HG03378 (cell line): ENCODE measurements at regions not wholly inside any gene's neighbourhood (a gene's known extent, or its start where the extent isn't known, plus 50 kb on each side); places are given as distances from the start of the nearest gene placed in this dataset.
"Not testable (repeated sequence)": the region's sequence is repeated elsewhere in the genome, so short reads cannot be mapped to it uniquely, and the experiment has no call there.

Source experiments
- ATAC-seq: cut with Tn5 transposase; IDR thresholded peaks from one replicate; pipeline ENCODE4 v1.9.1; 2021; ENCODE audit warnings: mild to moderate bottlenecking, moderate library complexity; ENCODE audit not compliant: unreplicated experiment

DNA sequence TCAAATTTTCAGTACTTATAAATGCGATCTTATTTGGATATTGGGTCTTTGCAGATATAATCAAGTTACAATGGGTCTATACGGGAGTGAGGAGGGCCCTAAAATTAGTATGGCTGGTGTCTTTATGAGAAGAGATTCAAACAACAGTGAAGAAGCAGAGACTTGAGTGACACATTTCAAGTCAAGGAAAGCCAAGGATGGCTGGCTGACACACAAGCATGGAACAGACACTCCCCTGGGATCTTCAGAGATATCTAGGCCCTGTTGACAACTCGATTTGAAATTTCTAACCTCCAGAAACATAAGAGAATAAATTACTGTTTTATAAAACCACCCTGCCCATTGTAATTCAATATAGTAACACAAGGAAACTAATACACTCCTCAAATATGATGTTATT lies 1886.0 kb upstream of the PCDH7 start:
- ATAC-seq: no peak

DNA sequence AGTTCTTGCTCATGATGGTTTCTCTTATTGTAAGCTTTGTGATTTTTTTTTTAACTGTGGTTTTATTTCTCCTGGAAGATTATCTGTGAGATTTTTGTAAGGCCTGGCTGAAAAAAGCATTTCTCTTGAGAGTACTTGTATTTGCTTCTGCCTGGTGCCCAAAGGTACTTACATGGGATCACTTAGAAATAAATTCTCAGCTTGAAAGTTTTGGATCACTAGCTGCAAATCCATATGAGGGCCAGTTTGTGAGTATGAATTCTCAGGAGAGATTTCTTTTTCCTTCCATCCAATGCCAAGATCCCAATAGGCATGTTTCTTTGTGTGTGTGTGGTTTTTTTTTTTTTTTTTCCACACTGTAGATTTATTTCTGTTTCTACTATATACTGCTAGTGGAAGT lies 1884.7 kb upstream of the PCDH7 start:
- no peak for ATAC-seq

DNA sequence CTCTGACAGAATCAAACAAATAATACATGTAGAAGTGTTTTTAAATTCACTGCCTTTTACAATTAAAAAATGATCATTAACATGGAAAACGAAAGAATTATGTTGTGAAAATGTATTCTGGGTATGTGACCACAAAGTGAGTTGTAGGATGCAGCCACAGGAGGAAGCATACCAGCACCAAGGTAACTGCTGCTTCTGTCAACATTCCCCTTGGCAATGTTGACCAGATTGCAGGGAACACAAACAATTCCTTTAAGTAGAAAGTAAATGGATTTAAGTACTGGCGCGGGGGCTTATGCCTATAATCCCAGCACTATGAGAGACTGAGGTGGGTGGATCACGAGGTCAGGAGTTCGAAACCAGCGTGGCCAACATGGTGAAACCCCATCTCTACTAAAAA lies 1877.9 kb upstream of the PCDH7 start:
- no peak for ATAC-seq

DNA sequence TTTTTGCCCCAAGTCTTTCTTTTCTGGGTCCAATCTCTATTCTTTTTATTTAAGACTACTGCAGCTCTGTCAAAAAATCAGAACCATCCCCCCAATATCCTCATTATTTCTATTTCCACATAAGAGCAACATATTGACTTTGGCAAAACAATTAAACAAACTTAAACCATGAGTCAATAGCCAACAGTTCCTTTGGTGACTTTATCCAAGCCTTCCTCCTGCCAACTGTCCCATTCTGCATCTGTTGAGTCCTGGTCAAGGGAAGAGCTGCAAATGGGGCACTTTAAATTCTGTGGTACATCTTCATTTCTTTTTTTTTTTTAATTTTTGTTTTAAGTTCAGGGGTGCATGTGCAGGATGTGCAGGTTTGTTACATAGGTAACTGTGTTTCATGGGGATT lies 1875.0 kb upstream of the PCDH7 start:
- no peak for ATAC-seq

DNA sequence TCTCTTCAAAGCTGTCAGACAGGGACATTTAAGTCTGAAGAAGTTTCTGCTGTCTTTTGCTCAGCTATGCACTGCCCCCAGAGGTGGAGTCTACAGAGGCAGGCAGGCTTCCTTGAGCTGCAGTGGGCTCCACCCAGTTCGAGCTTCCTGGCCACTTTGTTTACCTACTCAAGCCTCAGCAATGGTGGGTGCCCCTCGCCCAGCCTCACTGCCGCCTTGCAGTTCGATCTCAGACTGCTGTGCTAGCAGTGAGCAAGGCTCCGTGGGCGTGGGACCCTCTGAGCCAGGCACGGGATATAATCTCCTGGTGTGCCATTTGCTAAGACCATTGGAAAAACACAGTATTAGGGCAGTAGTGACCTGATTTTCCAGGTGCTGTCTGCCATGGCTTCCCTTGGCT lies 1863.1 kb upstream of the PCDH7 start:
- ATAC-seq: not testable (repeated sequence)

DNA sequence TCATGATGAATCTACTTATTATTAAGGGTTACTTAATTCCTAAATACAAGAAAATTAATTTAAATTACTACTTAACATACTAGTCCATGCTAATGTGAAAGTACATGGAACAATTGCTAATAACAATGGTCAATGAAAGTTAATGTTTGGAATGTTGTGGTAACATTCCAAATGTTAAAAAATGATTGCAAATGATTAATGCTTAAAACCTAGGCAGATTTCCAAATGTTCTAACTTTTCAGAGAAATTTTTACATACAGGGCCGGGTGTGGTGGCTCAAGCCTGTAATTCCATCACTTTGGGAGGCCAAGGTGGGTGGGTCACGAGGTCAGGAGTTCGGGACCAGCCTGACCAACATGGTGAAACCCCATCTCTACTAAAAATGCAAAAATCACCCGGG lies 1851.3 kb upstream of the PCDH7 start:
- no peak for ATAC-seq

DNA sequence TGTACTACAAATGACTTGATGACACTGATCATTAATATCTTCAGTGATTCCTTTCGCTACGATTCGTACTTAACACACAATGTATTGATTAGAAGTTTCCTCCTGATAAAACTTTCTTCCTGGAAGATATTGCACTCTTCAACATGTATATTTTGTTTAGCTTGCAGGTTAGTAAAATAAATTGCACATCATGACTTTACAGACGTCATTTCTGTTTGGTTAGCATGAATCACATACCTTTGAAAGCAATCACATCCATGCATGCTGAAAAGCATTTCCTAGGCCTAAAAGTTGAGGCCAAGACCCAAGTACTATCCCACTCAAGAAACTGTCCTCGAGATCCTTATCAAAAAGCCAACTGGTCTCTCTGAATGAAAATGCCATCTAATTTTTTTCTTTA lies 1841.0 kb upstream of the PCDH7 start:
- no peak for ATAC-seq

DNA sequence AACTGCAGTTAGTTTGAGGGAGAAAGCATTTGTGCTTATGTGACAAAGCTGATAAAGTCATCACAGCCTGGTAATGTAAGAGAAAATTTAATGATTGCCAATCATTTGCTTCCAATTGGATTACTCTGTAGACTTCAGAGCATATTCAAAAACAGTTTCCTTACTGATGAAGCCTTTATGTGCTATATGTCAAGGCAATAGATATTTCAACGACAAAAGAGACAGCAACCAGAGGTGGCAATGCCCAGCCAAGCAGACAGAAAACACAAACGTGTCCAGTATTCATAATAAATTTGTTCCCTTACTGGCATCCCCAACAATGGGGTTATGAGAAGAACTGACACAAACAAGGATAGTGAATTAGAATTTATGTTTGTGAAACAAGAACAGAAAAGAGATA lies 1840.3 kb upstream of the PCDH7 start:
- ATAC-seq: no peak

DNA sequence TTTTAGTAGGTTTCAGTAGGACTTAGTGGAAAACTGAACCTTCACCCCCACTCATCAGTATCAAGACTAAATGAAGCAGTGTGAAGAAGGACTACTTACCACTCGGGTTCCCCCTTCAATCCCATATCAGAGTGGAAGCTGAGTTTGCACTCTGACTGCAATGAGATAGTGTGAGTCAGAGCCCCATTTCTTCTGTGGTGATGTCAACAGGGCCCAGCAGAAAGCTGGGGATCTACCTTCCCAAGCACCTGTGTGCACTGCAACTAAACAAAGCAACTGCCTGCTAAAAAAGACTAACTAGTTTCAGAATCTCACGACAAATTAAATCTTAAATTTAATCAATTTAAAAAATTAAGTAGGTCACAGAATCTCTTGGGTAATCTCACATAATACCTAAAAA lies 1837.0 kb upstream of the PCDH7 start:
- no peak for ATAC-seq

DNA sequence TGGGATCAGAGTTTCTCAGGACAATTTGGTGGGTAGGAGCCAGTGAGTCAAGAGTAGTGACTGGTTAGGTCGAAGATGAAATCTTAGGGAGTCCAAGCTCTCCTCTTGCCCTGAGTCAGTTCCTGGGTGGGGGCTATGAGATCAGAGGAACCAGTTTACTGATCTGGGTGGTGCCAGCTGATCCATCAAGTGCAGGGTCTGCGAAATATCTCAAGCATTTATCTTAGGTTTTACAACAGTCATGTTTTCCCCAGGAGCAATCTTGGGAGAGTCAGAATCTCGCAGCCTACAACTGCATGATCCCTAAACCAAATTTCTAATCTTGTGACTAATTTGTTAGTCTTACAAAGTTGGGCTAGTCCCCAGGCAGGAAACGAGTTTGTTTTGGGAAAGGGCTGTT lies 1833.2 kb upstream of the PCDH7 start:
- no peak for ATAC-seq

DNA sequence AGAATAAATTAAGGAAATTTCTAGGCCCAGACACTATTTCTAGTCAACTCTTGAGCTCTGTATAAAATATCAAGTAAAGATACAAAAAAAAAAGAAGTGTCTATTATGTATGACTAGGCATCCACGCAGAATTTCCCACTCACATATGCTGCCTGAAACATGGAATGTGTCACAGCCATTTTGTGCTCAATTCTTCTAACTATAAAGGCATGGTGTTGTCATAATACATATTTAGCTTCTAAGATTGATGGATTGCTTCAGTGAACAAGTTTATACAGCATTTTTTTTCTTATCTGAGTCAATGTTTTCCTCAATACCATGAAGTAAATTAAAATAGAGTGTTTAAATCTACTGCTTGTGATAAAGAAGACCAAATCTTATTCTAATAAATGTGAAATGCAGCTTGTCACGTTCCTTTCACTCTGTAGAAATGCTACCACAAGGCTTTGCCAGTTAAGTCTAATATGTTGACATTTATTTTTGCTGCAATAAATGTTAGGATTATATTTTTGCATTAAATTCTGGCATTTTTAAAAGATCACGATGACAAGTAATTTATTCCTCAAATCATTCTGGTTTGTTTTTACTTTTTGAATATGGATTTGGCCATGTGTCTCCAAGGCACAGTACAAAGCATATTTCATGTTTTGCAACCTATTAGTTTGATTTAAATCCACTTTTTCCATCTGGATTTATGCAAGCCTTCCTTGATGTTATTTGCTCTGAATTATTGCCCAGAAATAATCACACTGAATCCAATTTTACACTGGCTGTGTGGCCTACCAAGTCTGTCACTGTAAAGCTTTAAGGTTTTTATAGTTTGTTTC lies 1829.0 kb upstream of the PCDH7 start:
- no peak for ATAC-seq

DNA sequence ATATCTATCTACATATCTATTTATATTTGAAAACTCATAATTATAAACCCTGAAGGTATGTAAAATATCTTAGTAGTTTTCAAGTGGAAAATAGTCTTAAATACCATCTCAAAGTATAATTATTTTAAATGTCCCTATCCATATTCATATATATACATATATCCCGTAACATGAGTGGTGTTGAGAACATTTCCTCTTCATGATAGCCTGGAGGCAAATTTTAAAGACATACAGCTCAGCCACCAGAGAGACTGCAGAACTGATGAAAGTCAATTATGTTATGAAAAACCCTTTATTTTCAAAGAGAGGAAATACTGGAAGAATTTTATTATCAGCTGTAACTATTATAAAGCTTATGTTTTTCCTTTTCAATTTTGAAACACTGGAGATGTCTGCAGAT lies 1806.7 kb upstream of the PCDH7 start:
- no peak for ATAC-seq

DNA sequence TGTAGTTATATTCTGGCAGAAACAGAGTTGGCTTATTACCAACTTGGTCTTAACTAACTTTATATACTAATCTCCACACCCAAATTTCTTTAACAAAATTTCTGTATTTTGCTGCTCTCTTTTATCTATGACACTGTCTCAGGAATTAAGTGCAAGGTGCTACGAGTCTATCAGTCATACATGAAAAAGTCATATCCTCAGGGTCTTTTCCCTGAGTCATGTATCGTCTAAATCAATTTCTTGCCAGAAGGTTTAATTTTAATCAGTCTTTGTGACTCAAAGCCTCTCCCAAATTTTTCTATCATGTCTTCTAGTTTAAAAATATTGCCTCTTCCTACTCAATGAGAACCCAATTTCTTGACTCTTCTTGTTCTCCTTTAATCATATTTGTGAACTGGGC lies 1803.6 kb upstream of the PCDH7 start:
- ATAC-seq: no peak

DNA sequence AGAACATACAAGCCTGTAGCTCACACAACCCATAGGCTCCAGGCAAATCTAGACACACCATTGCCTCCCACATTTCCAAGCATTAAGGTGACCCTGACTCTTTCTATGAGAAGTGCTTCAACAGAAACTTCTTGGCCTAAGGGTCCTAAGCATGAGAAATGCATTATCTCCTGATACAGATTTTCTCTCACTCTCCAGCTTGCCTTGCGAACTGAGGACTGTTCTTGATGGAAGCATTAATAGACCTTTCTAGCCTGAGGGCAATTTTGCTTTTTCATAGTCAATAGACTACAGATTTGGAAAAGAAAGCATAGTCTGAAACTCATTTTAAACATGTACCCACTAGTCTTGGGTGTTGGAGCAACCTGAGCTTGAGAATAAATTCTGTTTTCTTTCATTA lies 1801.3 kb upstream of the PCDH7 start:
- ATAC-seq: no peak

DNA sequence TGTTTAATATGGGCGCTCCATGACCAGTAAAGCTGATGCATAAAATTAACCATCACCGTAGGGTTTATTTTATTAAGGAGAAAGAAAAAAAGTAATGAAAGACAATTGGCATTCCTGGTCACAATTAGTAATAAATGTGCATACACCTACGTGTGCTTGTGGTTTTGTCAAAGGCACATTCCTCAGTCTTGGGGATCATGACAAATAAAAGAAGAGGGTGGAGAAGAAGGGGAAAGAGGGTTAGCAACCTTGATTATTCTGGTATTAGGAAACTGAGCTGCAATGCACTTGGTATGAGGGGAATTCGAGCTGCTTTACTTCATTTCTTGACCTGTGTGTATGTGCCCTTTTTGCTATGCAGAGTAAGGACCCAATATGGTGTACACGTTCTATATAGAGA lies 1798.3 kb upstream of the PCDH7 start:
- no peak for ATAC-seq

DNA sequence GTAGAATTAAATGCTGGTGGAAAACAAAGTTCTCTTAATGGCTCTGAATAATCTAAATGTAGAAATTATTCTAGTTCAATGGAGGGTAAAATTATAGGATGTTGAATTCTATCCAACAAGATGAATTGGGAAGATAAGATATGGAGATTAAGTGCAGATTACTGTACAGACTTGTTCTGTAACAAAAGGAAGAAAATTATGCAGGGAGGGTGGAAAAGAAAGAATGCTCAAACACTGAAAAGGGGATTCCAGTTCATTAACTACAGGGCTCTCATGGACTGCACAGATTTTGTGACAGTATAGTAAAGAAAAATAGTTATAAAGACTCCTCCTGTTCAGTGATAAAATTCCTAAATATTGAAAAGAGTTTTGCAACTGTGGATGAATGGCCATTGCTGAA lies 1794.0 kb upstream of the PCDH7 start:
- ATAC-seq: no peak

DNA sequence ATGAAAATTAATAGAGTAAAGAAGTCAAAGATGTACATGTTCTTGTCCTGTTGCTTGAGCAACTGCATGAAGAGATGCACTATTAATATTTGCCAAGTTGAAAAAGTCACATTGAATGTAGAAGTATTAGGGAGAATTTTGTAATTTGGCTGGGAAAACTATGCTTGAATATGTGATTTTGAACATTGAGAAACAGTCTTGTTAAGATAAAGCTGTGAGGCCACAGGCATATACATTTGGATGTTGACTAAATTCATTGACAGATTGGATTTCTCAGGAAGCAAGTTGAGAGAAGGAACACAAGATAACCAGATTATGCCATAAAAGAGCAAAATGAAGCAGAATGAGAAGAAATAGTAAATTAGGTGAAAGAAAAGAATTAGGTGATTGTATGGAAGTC lies 1777.5 kb upstream of the PCDH7 start:
- ATAC-seq: no peak

DNA sequence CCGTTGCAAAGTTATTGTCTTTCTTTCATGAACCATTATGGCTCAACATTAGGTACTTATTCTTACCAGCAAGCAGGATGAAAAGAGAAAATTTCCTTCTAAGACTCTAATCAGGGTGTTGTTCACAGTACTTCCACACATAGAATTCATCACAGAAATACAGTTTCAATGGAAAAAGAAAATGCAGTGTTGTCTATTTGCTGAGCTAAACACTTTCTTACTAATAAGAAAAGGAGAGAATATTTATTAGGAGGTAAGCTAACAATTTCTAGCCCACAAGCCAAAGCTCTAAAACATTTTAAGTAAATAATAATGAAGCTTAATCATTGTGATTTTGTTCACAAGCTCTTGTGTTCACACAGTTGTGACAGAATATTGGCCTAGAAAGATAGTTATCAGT lies 1772.8 kb upstream of the PCDH7 start:
- ATAC-seq: no peak

DNA sequence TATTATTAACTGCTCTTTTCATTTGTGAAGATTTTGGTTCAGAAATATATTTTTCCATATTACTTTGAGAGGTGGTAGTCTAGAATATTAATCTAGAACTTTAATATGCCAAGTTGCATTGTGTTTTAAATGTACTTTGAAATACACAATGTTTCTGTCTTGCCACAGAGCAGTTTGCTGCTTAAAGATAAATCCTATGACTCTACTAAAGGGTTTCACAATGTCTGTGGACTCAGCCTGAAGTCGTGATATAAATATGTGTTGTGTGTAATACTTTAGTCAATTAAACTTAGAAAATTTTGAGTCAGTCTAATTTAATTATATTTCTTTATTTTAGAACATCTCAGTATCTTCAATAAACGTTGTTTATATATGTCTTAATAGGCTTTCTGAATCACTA lies 1771.7 kb upstream of the PCDH7 start:
- no peak for ATAC-seq

DNA sequence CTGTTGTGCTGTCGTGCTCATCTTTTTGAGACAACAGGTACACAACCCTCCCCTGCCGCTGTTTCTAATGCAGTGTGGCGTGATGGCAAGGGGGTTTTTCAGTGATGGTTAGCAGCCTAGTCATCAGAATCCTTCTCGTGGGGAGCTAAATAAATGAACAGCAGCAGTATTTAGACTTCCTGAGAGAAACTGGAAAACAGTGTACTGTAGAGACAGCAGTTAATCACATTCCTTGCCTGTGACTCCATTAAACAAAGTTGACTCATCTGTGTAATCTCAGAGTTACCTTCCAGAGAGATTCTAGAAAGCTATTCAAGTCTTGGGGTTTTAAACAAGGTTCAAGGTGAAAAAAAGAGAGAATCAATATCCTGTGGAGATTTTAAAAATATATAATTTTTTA lies 1753.2 kb upstream of the PCDH7 start:
- ATAC-seq: no peak

DNA sequence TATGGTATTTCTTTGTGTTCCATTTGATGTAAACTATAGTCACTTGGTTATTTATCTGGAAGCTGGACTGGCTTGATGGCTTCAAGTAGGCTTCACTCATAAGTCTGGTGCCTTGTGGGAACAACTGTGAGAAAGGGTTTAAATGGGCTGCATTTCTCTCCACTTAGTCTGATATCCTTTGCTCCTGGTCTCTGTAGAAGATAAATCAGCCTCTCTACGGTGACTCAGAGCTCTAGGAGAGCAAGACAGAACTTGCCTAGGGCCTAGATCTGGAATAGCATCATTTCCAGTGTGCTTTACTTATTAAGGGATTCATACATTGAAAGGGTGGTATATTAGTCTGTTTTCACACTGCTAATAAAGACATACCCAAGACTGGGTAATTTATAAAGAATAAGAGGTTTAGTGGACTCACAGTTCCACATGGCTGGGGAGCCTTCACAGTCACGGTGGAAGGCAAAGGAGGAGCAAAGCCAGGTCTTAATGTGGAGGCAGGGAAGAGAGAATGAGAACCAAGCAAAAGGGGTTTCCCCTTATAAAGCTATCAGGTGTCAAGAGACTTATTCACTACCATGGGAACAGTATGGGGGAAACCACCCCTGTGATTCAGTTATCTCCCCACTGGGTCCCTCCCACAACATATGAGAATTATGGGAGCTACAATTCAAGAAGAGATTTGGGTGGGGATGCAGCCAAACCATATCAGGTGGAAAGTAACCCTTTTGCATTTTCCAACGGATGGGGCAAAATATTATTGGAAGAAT lies 1746.4 kb upstream of the PCDH7 start:
- no peak for ATAC-seq

DNA sequence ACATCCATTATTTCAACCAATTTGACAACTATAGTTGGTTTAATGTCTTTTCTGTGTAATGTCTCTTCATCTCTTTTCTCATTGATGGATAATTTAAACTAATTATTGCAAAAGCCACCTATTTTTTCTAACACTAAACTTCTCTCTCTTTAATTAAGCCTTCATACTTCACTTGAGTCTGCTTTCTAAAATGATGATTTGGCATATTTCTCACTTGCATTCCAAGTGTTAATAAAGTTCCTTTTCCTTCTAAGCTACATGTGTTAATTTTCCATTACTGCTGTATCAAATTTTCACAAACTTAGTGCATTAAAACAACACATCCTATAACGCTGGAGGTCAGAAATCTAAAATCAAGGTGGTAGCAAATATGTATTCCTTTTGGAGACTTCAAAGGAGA lies 1743.8 kb upstream of the PCDH7 start:
- ATAC-seq: no peak

DNA sequence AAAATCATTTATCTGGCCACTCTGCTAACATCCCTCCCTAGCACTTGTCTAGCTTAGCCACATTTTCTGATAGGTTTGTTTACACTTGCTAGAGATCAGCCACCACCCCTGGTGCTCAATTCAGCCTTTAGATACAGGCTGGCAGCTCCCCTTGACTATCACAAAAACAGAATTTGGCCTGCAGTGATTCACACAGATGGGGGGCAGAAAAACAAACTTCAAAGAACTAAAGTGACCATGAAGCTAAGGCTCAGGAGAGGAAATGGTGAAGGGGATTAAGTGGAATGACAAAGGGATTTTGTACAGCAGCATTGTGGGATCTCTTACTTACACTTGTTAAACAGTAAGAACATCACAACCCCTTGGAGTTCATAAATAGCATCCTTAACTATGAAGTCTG lies 1718.0 kb upstream of the PCDH7 start:
- no peak for ATAC-seq
